Left kidney (tissue), 1 donor: ENCODE measurements at regions not wholly inside any gene's neighbourhood (a gene's known extent, or its start where the extent isn't known, plus 50 kb on each side); places are given as distances from the start of the nearest gene placed in this dataset.
"Not testable (repeated sequence)": the region's sequence is repeated elsewhere in the genome, so short reads cannot be mapped to it uniquely, and the experiment has no call there.

Source experiments
- DNase-seq: peaks from one replicate; pipeline ENCODE4 v3.0.0-alpha.2; 2013

DNA sequence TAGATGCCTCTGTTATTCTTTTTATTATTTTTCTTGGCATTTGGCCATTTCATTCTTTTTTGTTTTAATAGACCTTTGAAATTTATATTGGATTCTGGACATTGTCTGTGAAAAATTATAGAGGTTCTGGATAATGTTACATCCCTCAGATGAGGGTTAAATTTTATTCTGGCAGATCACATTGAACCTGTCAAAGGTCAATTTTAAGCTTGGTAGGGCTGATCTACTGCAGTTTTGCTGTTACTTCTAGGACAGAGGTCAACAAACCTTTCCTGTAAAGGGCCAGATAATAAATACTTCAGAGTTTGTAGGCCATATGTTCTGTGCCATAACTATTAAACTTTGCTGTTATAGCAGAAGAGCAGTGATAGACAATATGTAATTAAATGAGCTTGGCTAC is 318.9 kb upstream of the DPPA4 start:
- no peak for DNase-seq

DNA sequence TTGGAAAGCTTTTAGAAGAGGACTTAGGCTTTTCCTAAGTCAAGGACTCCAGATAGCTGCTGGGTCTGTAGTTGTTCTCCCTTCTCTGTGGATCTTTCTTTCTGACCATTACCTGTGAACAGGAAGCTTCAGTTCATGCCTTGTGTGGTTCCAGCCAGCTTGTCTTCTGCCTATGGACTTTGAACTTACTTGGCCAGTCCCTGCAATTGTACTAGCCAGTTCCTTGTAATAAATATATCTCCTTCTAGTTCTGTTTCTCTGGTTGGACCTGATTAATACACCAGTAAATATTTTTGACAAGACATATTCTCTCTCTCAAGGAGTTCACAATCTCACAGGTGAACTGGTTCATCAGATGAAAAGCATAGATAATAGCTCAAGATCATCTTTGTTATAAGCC is 341.3 kb upstream of the DPPA4 start:
- DNase-seq: no peak

DNA sequence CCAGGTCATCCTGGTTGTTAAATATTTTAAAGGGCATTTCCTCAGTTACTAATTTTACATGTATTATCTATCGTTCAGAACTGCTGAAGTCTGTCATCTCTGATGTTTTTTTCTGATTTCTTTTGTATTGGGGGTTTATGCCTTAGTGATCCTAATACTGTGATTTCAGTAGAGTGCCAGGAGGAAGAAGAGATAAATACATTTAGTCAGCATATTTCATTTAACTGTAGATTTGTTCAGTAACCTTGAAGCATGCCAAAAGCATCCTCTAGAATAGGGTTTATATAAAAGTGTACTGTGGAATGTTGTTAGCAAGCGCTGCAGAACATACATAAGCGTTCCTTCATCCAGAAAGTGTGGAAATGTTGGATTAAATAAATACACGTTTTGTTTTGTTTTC is 342.3 kb upstream of the DPPA4 start:
- no peak for DNase-seq

DNA sequence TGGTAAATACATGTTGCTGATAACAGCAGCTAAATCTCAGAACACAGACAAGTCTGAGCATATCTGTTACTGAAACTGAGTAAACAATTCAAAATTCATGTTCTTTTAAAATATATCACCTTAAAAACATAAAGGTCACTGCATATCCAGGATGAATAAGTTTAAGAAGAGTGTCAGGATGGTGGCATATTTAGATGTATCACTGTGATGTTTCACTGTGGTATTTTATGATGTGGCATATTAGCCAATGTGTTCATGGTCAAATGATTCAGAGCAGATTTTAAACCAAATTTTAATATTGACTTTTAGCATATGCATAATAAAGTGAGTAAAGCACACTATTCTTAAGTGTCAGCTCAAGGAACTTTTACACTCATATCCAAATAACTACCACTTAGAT is 346.4 kb upstream of the DPPA4 start:
- no peak for DNase-seq

DNA sequence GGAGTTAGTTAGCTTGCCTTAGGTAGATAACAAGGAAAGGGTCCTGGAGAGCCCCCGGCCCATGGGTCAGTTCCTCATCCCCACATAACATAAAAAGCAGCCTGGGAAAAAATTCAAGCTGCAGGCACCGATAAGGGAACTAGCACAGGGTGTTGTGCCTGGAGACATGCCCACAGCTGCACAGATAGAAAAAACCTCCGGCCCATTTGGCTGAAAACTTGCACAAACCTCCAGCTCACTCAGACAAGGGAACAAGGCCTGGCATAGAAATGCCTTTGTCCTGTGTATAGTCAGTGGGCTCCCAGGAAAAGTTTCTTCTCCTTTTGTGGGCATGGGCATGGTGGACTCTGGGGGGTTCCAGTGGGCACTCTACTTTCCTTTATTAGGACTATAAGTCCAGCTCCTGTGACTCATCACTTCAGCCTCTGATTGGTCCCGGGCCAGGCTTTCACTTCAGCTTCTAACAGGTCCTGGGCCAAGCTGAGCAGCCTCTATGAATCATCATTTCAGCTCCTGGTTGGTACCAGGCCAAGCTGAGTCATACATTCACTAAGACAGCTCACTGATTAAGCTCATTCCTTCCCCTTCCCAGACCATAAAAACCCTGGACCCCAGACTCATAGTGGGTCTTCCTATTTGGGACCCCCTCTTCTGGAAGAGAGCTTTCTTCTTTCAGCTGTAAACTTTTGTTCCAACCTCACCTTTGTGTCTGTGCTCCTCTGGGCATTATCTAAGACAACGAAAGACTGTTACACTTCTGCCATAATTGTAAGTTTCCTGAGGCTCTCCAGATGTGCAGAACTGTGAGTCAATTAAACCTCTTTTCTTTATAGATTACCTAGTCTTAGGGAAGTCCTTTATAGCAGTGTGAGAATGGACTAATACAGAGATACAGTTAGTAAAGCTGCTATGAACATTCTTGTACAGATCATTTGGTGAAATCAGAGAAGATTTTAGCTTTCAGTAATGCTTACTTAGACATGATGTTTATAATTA is 348.0 kb upstream of the DPPA4 start:
- DNase-seq: no peak

DNA sequence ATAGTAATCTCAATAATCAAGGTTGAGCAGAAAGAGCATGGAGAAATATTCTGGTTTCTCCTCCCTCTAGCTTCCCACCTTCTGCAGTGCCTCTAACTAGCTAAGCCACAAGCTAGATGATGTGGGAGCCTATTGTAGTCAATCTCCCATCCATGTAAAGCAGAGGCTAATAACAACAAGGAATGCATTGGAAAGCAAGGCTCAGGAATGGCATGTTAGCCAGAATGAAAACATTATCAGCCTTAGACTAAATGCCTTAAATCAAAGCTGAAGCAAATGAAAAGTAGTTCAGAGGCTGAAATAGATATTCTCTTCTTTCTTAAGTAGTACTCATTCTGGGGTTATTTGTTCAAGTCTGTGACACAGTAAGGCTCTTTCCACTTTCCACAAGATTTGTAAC is 350.3 kb upstream of the DPPA4 start:
- no peak for DNase-seq

DNA sequence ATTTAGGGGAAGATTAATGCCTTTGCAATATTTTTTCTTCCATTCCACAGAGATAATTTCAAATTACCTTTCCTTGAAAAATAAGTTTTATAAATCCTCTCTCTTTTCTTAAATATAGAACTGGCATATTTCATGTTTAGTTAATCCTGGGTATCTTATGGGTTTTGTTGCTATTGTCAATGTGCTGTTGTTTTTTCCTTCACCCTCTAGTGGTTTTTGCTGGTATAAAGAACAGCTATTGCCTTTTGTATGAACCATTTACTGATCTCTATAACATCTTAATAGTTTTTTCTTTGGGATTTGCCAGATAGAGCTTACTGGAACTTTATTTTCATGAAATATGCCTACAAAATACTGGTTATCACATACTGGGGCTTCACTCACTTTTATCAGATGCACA is 359.6 kb upstream of the DPPA4 start:
- DNase-seq: no peak

DNA sequence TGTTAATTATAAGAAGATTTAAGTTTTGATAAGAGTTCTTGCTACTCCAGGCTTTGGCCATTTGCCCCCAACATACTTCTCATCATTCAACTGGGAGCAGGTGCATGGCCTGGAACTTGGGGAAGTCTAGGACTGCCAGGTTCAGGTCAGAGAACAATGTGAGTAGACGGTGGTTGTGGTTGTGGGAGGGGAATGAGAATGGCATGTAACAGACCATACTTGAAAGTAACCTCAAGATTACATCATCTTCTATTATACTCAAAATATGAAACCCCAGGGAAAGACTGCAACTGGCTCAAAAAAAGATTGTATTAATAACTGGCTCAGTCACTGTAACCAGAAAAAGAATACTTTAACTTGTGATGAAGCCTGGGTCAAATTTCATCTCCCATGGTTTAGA is 364.9 kb upstream of the DPPA4 start:
- no peak for DNase-seq

DNA sequence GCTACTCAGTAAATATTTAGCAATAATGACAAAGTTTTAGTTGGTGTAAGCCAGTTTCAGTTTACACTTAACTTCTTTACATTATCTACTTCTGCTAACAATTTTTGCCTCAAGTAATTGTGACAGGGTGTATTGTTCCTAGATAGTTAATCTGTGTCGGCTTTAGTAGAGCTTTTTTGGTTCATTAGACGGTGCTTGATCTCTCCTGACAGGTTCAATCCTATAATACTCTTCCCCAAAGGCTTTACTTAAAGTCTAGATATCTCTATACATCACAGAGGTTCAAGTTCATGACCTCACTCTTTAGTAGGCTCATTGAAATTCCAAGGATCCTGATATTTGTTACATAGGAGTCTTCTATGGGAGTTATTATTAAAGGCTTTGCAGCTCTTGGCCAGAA is 365.6 kb upstream of the DPPA4 start:
- DNase-seq: no peak

DNA sequence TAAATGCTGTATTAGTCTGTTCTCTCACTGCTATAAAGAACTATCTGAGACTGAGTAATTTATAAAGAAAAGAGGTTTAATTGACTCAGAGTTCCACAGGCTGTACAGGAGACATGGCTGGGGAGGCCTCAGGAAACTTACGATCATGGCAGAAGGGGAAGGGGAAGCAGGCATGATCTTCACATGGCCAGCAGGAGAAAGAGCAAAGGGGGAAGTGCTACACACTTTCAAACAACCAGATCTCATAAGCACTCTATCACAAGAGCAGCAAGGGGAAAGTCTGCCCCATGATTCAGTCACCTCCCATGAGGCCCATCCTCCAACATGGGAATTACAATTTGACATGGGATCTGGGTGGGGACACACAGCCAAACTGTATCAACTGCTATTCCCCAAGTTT is 367.8 kb upstream of the DPPA4 start:
- DNase-seq: not testable (repeated sequence)

DNA sequence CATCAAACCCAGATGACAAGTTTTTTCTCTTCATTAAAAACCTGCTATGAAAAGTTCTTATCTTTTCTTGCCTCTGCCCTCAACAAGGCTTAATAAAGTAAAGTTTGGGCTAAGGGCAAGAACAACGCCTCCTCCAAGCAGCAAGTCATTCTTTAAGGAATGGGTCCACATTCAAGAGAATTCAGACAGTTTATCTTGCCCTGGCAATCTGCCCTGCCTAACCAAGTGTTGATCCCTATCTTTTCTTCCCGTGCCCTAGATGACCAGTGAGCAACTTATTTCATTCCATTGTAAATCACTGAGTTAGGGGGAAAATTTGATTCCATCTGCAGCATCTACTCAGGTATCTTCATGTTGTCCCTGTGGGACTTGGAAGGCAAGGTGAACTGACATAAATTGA is 370.3 kb upstream of the DPPA4 start:
- DNase-seq: no peak

DNA sequence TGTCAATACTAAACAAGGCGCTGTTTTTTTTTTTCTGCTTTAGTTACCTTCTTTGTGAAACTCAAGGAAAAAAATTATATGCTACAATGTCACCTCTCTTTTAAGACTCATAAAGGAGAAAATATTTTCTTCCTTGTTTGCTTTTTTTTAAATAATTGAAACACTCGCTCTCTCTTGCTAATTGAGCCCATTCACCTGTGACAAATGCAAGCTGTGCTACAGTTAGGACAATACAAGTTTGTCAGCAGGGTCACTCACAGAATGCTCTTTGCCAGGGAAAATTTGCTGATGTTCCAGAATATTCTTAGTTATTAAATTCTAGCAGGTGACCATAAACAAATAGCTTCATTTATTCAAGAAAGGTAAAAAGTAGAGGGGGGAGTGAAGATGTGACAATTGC is 375.9 kb upstream of the DPPA4 start:
- no peak for DNase-seq

DNA sequence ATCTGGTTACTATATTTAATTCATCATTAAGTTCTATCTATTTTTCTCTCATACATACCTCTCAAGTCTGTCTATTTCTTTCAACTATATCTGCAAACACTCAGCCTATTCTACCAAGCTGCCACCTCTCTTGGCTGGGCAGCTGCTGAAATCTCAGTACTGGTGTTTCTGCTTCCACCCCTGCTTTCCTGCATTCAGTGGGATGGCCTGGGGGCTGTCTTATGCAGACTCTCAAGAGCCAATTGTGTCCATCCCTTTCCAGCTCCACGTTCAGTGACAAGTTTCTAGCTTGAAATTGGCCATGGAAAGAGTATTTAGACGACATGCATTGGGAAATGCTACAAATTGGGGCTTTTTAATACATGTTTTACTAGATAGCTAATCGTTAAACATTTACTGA is 378.4 kb upstream of the DPPA4 start:
- DNase-seq: no peak

DNA sequence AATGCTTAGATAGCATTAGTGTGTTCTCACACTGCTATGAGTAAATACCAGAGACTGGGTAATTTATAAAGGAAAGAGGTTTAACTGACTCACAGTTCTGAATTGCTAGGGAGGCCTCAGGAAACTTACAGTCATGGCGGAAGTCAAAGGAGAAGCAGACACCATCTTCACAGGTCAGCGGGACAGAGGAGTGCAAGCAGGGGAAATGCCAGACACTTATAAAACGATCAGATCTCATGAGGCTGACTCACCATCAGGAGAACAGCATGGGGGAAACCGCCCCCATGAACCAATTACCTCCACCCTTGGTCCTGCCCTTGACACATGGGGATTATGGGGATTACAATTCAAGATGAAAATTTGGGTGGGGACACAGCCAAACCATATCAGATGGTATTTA is 381.5 kb upstream of the DPPA4 start:
- DNase-seq: no peak

DNA sequence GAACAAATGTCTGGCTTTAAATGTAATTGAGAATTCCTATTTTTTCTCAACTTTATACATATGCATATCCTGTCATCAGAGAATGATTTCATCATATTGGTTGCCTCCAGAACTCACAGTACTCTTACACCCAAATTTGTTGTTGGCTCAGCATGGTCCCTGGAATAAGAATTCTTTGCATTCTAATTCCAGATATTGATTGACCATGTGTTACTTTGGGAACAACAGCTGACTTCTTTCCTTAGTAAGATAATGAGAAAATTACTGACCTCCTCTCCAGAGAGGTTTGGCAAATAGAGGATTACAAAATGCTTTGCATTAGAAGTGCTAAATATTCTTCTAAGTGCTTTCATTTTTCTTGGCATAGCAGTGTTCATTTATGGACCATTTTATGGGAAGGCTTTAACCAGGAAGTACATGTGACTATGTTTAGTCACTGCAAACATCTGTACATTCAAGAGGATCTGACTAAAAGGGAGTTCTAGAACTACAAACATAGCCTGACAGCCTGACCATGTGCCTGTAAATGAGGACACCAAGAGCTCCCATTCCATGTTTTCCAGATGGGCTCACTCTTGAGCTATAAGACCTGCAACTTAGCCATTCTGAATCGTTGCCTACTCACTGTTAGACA is 391.6 kb upstream of the DPPA4 start:
- DNase-seq: no peak

DNA sequence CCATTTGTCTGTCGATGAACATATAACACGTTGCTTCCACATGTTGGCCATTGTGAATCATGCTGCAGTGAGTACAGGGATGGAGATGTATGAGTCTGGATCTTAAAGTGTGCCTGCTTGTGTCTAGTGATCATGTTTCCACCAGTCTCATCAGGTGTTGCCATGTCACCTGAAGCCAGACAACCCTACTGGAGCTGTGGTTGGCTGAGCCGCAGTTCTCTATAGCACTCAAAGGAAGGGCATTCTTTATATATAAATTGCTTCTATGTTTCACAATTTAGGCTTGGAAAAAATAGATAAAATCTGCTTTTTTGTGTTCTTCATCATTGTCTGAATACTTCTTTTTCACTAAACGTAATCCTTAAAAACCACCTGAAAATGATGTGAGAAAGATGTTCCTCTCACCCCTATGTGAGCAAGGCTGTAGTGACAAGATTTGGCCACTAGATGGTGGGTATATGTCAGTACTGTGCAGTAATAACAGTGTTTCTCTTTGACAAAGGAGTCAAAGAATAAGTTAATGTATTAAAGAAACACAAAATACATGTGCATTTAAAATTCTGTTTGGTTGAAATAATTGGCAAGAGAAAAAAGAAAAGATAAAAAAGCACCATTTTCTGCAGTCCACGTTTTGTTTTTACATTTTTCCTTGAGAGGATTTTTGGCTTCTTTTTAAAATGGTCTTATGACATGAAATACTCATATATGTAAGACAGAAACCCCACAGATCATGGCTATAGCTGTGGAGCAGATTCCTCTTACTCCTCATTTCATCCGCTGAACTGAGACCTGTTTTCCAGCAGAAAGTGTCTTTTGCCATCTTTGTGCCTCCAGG is 394.5 kb upstream of the DPPA4 start:
- peak; percentile 34 for DNase-seq

DNA sequence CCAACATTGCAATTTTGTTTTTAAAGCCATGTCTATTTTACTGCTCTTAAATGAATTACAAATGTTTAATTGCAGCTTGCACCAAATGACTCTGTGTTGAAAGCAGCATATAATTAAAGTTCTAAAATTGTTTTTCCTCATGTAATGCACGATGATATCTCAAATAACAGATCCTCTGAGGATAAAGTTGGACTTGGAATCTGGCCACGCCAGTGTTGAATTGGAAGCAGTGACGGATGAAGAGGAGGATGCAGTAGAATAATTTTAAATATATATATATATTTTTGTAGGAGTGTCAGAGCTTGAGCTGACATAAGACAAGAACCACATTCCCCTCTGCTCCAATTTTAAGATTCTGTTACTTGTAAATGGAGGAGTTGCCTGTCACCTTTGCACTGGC is 406.6 kb upstream of the DPPA4 start:
- DNase-seq: no peak

DNA sequence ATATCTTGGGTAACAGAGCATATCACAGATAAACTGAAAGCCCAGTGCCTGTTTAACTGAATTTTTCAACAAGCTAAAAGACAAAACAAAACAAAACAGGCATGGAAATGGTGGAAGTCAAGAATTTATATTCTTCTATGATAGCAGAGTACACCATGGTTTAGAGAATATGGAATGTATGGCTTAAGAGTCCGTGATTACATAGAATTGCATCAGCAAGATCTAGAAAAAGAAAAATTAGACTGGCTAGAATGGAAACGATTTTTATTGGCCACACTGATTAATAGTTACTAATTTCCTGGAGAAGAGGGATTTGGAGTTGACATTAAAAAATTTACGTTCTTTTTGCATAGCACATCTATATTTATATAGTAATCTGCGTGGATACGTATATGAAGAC is 435.2 kb upstream of the DPPA4 start:
- no peak for DNase-seq

DNA sequence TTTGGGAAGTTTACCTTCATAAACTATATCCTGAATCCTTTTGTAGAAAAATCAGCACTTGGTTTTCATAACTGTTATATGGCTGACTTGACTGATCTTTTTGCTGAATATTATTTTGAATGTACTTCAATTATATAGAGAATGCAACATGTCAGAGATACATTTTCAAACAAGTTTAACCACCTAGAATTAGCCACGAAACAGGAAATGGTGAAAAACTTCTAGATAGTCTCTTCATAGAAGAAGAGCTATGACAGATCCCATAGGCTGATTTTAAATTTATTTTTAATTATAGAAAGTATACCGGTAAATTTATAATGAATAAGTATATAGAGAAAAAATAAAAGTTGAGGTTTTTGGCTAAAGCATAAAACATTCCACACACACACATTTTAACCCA is 436.8 kb upstream of the DPPA4 start:
- no peak for DNase-seq

DNA sequence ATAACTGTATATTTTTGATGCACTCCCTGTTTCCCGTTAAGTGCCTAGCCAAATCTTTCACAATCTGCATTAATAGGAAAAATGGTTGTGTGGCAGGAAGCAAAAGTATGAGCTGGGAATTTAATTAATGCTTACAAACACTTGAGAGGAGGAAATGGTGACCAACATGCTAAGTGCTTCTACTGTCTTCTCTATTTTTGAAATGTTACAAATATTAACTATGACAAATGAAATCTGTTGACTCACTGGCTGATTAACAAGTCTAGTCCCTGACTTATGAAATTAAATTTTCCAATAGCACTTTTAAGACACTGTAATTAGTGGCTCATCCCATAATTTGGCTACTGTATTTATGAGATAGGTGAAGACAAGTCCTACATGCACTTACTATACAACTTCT is 446.9 kb upstream of the DPPA4 start:
- DNase-seq: no peak

DNA sequence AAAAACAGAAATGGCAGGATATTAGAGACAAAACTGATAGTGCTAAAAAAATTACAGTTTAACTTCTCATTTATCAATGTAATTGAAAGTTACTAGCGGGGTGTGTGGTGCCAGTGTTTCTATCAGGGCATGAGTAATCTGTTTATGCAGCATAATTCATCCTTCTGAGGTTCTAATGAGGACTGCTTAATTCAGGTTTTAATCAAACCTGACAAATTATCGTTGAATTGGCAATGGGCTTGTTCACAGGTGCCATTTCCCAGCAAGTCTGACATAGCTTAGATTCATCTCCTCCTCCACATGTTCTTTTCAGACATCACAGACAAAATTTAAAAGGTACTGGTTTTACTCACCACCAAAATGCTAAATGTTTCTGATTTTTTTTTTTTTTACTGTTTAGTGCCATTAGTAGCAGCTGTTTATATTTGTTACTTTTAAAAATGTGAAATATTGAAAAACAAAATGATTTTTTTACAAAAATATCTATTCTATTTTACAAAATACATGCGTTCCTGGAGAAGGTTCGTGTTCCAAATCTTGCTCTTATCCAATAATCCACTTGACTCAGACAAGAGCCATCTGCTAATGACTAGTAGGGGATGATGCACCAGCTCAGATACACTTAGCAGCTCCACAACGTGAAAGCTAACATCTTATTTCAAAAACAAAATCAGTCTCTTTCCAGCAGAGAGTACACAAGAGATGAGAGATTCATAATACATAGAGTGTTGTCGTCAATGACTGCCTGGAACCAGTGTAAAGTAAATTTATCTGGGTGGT is 447.7 kb upstream of the DPPA4 start:
- DNase-seq: no peak

DNA sequence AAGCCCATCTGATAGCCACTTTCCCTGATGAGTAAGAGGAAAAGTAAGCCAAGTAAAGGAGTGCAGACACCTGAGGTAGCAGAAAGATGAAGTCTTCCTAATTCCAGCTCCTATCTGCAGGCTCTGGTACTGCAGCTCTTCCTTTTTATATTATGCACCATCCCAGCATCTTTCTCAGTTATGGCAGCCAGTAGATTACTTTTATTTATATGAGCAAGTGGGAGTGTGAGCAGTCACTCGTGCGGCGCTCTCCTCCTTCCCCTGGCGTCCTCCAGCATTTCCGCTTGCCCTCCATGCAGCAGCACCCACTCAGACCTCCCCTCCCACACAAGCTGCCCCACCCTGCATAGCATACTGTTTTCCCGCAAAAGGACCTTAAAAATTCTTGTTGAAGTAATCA is 465.9 kb upstream of the DPPA4 start:
- no peak for DNase-seq
